CD14-positive monocyte (primary cell): ENCODE measurements at regions not wholly inside any gene's neighbourhood (a gene's known extent, or its start where the extent isn't known, plus 50 kb on each side); places are given as distances from the start of the nearest gene placed in this dataset.

ENCODE experiments used
- DNase-seq, 3 donors: peaks; one replicate each; pipeline ENCODE4 v3.0.0-alpha.2; 2011 to 2022
- H2AFZ ChIP-seq: 2 replicates; pipeline ENCODE4 v1.6.0; 2012; ENCODE audit warnings: mild to moderate bottlenecking, low read depth, low read length, inconsistent platforms; ENCODE audit not compliant: insufficient read depth, poor library complexity, severe bottlenecking
- H3K27ac ChIP-seq, 2 donors: 1 replicate in 1 of 2; 2 replicates in 1 of 2; pipeline ENCODE4 v1.5.1; 2012 to 2013; ENCODE audit warnings: low read length in 2 of 2, control low read depth in 1 of 2, inconsistent platforms in 1 of 2, low read depth in 1 of 2, mild to moderate bottlenecking in 1 of 2
- H3K27me3 ChIP-seq, 2 donors: one replicate each; pipeline versions ENCODE4 v1.6.0 to v1.6.1; 2011 to 2013; ENCODE audit warnings: low read length in 2 of 2; ENCODE audit not compliant: control insufficient read depth in 2 of 2, insufficient read depth in 2 of 2
- H3K36me3 ChIP-seq, 2 donors: replicated peaks in 1 of 2; 1 replicate in 1 of 2; 2 replicates in 1 of 2; pipeline versions ENCODE4 v1.5.1 to v1.6.1; 2012 to 2013; ENCODE audit warnings: low read length in 2 of 2, control low read depth in 1 of 2, inconsistent platforms in 1 of 2, mild to moderate bottlenecking in 1 of 2; ENCODE audit not compliant: insufficient read depth in 2 of 2, control insufficient read depth in 1 of 2
- H3K4me1 ChIP-seq, 2 donors: 1 replicate in 1 of 2; 2 replicates in 1 of 2; pipeline versions ENCODE4 v1.5.1 to v1.6.1; 2012 to 2013; ENCODE audit warnings: low read length in 2 of 2, control low read depth in 1 of 2, inconsistent platforms in 1 of 2, mild to moderate bottlenecking in 1 of 2, moderate library complexity in 1 of 2; ENCODE audit not compliant: insufficient read depth in 2 of 2, control insufficient read depth in 1 of 2
- H3K4me2 ChIP-seq: replicated peaks from 2 replicates; pipeline ENCODE3; 2012; ENCODE audit warnings: low read length, moderate library complexity, mild to moderate bottlenecking; ENCODE audit not compliant: poor library complexity, severe bottlenecking; ENCODE audit errors: extremely low read depth
- H3K4me3 ChIP-seq, 3 experiments: fragments of 200-600 bp in 1 of 3; sonication (generic) in 1 of 3; replicated peaks in 1 of 3; 1 replicate in 2 of 3; 2 replicates in 1 of 3; pipeline ENCODE4 v1.5.1; 2011 to 2013; ENCODE audit warnings: low read length in 3 of 3, mild to moderate bottlenecking in 3 of 3, control low read depth in 2 of 3, low read depth in 2 of 3, inconsistent platforms in 1 of 3, moderate library complexity in 1 of 3
- H3K79me2 ChIP-seq: 2 replicates; pipeline ENCODE4 v1.6.0; 2012; ENCODE audit warnings: mild to moderate bottlenecking, control low read depth, inconsistent platforms, low read length, moderate library complexity; ENCODE audit not compliant: insufficient read depth
- H3K9ac ChIP-seq: 2 replicates; pipeline ENCODE4 v1.6.0; 2017; ENCODE audit warnings: low read length, mild to moderate bottlenecking; ENCODE audit not compliant: insufficient read depth, poor library complexity, severe bottlenecking
- H3K9me3 ChIP-seq, 2 donors: replicated peaks in 1 of 2; 1 replicate in 1 of 2; 2 replicates in 1 of 2; pipeline versions ENCODE4 v1.5.1 to v1.6.1; 2012 to 2013; ENCODE audit warnings: low read length in 2 of 2, control low read depth in 1 of 2; ENCODE audit not compliant: control insufficient read depth in 1 of 2, insufficient read depth in 1 of 2
- H4K20me1 ChIP-seq: 2 replicates; pipeline ENCODE4 v1.6.0; 2012; ENCODE audit warnings: mild to moderate bottlenecking, low read length, control low read depth, moderate library complexity; ENCODE audit not compliant: insufficient read depth
- H3K27ac Mint-ChIP-seq, 7 donors: one replicate each; pipeline ENCODE4 v1.8.0; 2020; ENCODE audit warnings: mild to moderate bottlenecking in 7 of 7, mixed read lengths in 7 of 7, moderate library complexity in 6 of 7, inconsistent platforms in 2 of 7
- H3K27me3 Mint-ChIP-seq, 3 donors: one replicate each; pipeline ENCODE4 v1.8.0; 2021 to 2022; ENCODE audit warnings: low read depth in 3 of 3, mild to moderate bottlenecking in 3 of 3, mixed read lengths in 3 of 3, moderate library complexity in 3 of 3, inconsistent platforms in 1 of 3
- H3K36me3 Mint-ChIP-seq, 2 donors: one replicate each; pipeline ENCODE4 v1.8.0; 2020; ENCODE audit warnings: mixed read lengths in 2 of 2, inconsistent platforms in 1 of 2, mild to moderate bottlenecking in 1 of 2
- H3K4me1 Mint-ChIP-seq: one replicate; pipeline ENCODE4 v1.8.0; 2020; ENCODE audit warnings: mild to moderate bottlenecking, mixed read lengths
- H3K4me3 Mint-ChIP-seq, 2 donors: one replicate each; pipeline ENCODE4 v1.8.0; 2020; ENCODE audit warnings: mild to moderate bottlenecking in 2 of 2, mixed read lengths in 2 of 2, moderate library complexity in 1 of 2
- H3K9me3 Mint-ChIP-seq, 7 donors: one replicate each; pipeline ENCODE4 v1.8.0; 2020 to 2022; ENCODE audit warnings: mixed read lengths in 7 of 7, mild to moderate bottlenecking in 6 of 7, moderate library complexity in 6 of 7, inconsistent platforms in 2 of 7
- WGBS: methylation state at CpG from one replicate; pipeline ENCODE4 v1.1.5; 2013; ENCODE audit warnings: missing lambda C conversion rate; ENCODE audit not compliant: insufficient coverage; 5-methylcytosine and 5-hydroxymethylcytosine counted together
- intact Hi-C, 2 donors: fragments of 100-400 bp; cut with micrococcal nuclease; formaldehyde crosslinking; loops; one replicate each; pipeline versions ENCODE4 v1.15.0 to v1.15.1; 2023
- TF ChIP-seq, protein P1 (sequence below): fragments of 200-600 bp; IDR thresholded peaks from one replicate; pipeline ENCODE4 v1.8.0; 2022; ENCODE audit warnings: antibody characterized with exemption, mild to moderate bottlenecking

GRCh38 chr11:47928426-47928825 is 51.9 kb upstream of the PTPRJ start:
- Histone ChIP-seq H3K4me1 (peaks cover 18 to 23% of the 10 kb centered on the region in 2 donors), H4K20me1 (no peaks in the 10 kb centered on the region), H3K4me3 (peak overlapping the region in 1 of 3 experiments; percentile 48), H3K9ac (no peak overlapping the region), H3K4me2 (peak overlapping the region; percentile 66), H2AFZ (peak overlapping the region; percentile 37), H3K27me3 (no peaks in the 10 kb centered on the region), H3K9me3 (no peaks in the 10 kb centered on the region), H3K79me2 (no peaks in the 10 kb centered on the region), H3K36me3 (no peaks in the 10 kb centered on the region), H3K27ac (peak overlapping the region in 1 of 2 donors; percentile 5)
- Mint-ChIP-seq H3K27ac (peak overlapping the region in 5 of 7 donors; percentile 3 to 73 (median 31)), H3K4me3 (peak overlapping the region; percentile 47 to 87), H3K9me3 (peaks cover 0 to 2% (median 0%) of the 10 kb centered on the region in 7 donors), H3K27me3 (peaks cover 0 to 7% (median 0%) of the 10 kb centered on the region in 3 donors), H3K36me3 (no peaks in the 10 kb centered on the region), H3K4me1 (peaks cover 20% of the 10 kb centered on the region)
- no CpG with 5 or more reads among the region's 5 CpGs for WGBS
- peak in 1 of 3 donors; percentile 20 for DNase-seq
- intact Hi-C loops = no loop called here
- TF ChIP-seq, protein P1, sequence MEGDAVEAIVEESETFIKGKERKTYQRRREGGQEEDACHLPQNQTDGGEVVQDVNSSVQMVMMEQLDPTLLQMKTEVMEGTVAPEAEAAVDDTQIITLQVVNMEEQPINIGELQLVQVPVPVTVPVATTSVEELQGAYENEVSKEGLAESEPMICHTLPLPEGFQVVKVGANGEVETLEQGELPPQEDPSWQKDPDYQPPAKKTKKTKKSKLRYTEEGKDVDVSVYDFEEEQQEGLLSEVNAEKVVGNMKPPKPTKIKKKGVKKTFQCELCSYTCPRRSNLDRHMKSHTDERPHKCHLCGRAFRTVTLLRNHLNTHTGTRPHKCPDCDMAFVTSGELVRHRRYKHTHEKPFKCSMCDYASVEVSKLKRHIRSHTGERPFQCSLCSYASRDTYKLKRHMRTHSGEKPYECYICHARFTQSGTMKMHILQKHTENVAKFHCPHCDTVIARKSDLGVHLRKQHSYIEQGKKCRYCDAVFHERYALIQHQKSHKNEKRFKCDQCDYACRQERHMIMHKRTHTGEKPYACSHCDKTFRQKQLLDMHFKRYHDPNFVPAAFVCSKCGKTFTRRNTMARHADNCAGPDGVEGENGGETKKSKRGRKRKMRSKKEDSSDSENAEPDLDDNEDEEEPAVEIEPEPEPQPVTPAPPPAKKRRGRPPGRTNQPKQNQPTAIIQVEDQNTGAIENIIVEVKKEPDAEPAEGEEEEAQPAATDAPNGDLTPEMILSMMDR = no peak

- Mint-ChIP-seq H3K36me3 (no peaks in the 10 kb centered on the region), H3K27me3 (peaks cover 0 to 5% (median 2%) of the 10 kb centered on the region in 3 donors), H3K4me3 (no peak overlapping the region), H3K27ac (no peak overlapping the region), H3K9me3 (peaks cover 0 to 2% (median 0%) of the 10 kb centered on the region in 7 donors), H3K4me1 (peaks cover 36% of the 10 kb centered on the region)
- no peak overlapping the region for H3K4me3 ChIP-seq
- DNase-seq = no peak
- no peak overlapping the region for H2AFZ ChIP-seq
- intact Hi-C loops = no loop called here
- no peaks in the 10 kb centered on the region for H4K20me1 ChIP-seq
- peaks cover 29 to 33% of the 10 kb centered on the region in 2 donors for H3K4me1 ChIP-seq
- H3K79me2 ChIP-seq = no peaks in the 10 kb centered on the region
- H3K36me3 ChIP-seq = no peaks in the 10 kb centered on the region
- H3K27me3 ChIP-seq = no peaks in the 10 kb centered on the region
- no peak overlapping the region for H3K27ac ChIP-seq
- no peak overlapping the region for H3K9ac ChIP-seq
- TF ChIP-seq, protein P1 = no peak
- H3K9me3 ChIP-seq = no peaks in the 10 kb centered on the region
- H3K4me2 ChIP-seq = no peak overlapping the region
- no CpG with 5 or more reads among the region's 8 CpGs for WGBS
Observed at GRCh38 chr11:47924184-47924691, 56.1 kb upstream of the PTPRJ start.
